ENCODE measurements at regions not wholly inside any gene's neighbourhood (a gene's known extent, or its start where the extent isn't known, plus 50 kb on each side); places are given as distances from the start of the nearest gene placed in this dataset.

- Mint-ChIP-seq H3K9me3 (no peaks in the 10 kb centered on the region), H3K4me3 (no peak overlapping the region), H3K27ac (no peak overlapping the region), H3K27me3 (ENCODE audit: low read depth) (peaks cover 4% of the 10 kb centered on the region; the same call in 1 of the 2 replicates), H3K36me3 (no peaks in the 10 kb centered on the region), H3K4me1 (peaks cover 38% of the 10 kb centered on the region)
- ATAC-seq (no peak), DNase-seq (ENCODE audit: low spot score) (no peak)
- POLR2A ChIA-PET, result no interaction called here
- TF ChIP-seq NR1H2 (CRISPR knock-in tag; IDR thresholded peaks at IDR 0.05) (no peak), AR (CRISPR knock-in tag; IDR thresholded peaks at IDR 0.05) (no peak), CREM (CRISPR knock-in tag; IDR thresholded peaks at IDR 0.05) (no peak), ZNF263 (CRISPR knock-in tag; IDR thresholded peaks at IDR 0.05; ENCODE audit: low read depth) (no peak), SP1 (CRISPR knock-in tag; conservative IDR thresholded peaks at IDR 0.05) (no peak), NFYB (CRISPR knock-in tag; conservative IDR thresholded peaks at IDR 0.05; ENCODE audit: low read depth) (no peak), GTF2I (CRISPR knock-in tag; conservative IDR thresholded peaks at IDR 0.05) (no peak), HMGXB4 (CRISPR knock-in tag; IDR thresholded peaks at IDR 0.05) (no peak), USF1 (CRISPR knock-in tag; IDR thresholded peaks at IDR 0.05) (no peak)
- CTCF ChIA-PET, result interaction anchor here (0.9 to 1.5 kb wide), 2 partner anchors 46 to 287 kb away, joined by 3 read pairs; no protein-coding TSS in a partner anchor
Observed at GRCh38 chr1:31502253-31502652, 74.1 kb upstream of the TINAGL1 start.

GRCh38 chr1:31502926-31503511 is 73.3 kb upstream of the TINAGL1 start:
- Mint-ChIP-seq H3K4me3 (peak overlapping the region; percentile 31), H3K9me3 (no peaks in the 10 kb centered on the region), H3K36me3 (no peaks in the 10 kb centered on the region), H3K27ac (peak overlapping the region; percentile 22), H3K4me1 (peaks cover 39% of the 10 kb centered on the region), H3K27me3 (ENCODE audit: low read depth) (peaks cover 4% of the 10 kb centered on the region; the same call in 1 of the 2 replicates)
- DNase-seq (ENCODE audit: low spot score) (peak; percentile 65), ATAC-seq (peak; percentile 60)
- ChIA-PET POLR2A (interaction anchor here (0.9 kb wide), 1 partner anchor 46 kb away, joined by 3 read pairs; no protein-coding TSS in a partner anchor), CTCF (interaction anchor here (0.9 to 1.5 kb wide), 3 partner anchors 45 to 286 kb away, joined by 3 to 5 read pairs (median 3); no protein-coding TSS in a partner anchor)
- TF ChIP-seq CDX4 (CRISPR knock-in tag; IDR thresholded peaks at IDR 0.05; ENCODE audit: borderline replicate concordance), result no peak
- TF ChIP-seq AFF4 (CRISPR knock-in tag; IDR thresholded peaks at IDR 0.05; ENCODE audit: borderline replicate concordance), result no peak
- no peak for TF ChIP-seq IRF2 (CRISPR knock-in tag; IDR thresholded peaks at IDR 0.05; ENCODE audit: borderline replicate concordance, low read depth)
- TF ChIP-seq ATF1 (CRISPR knock-in tag; IDR thresholded peaks at IDR 0.05), result no peak
- TF ChIP-seq ZNF396 (CRISPR knock-in tag; IDR thresholded peaks at IDR 0.05; ENCODE audit: borderline replicate concordance), result no peak
- TF ChIP-seq ZNF423 (CRISPR knock-in tag; IDR thresholded peaks at IDR 0.05), result peak; percentile 47; the same call in 1 of the 2 replicates
- no peak for TF ChIP-seq GRHL2 (CRISPR knock-in tag; IDR thresholded peaks at IDR 0.05; ENCODE audit: insufficient replicate concordance, severe bottlenecking)
- TF ChIP-seq ZNF671 (CRISPR knock-in tag; IDR thresholded peaks at IDR 0.05), result no peak
- TF ChIP-seq TEAD1 (CRISPR knock-in tag; IDR thresholded peaks at IDR 0.05), result 0 out of 2 replicates have a peak, but pooled peaks have one; percentile 37
- TF ChIP-seq ATF3 (CRISPR knock-in tag; conservative IDR thresholded peaks at IDR 0.05), result no peak
- TF ChIP-seq ZNF317 (CRISPR knock-in tag; IDR thresholded peaks at IDR 0.05; ENCODE audit: borderline replicate concordance, low read depth), result peak; percentile 73
- no peak for TF ChIP-seq CREM (CRISPR knock-in tag; IDR thresholded peaks at IDR 0.05)

Data from WTC11 (cell line).